Daoy (cell line): ENCODE measurements at regions not wholly inside any gene's neighbourhood (a gene's known extent, or its start where the extent isn't known, plus 50 kb on each side); places are given as distances from the start of the nearest gene placed in this dataset.
"Not testable (repeated sequence)": the region's sequence is repeated elsewhere in the genome, so short reads cannot be mapped to it uniquely, and the experiment has no call there.

ENCODE experiments used
- DNase-seq: peaks from one replicate; pipeline ENCODE4 v3.0.0-alpha.2; 2015; ENCODE audit warnings: low read depth

DNA sequence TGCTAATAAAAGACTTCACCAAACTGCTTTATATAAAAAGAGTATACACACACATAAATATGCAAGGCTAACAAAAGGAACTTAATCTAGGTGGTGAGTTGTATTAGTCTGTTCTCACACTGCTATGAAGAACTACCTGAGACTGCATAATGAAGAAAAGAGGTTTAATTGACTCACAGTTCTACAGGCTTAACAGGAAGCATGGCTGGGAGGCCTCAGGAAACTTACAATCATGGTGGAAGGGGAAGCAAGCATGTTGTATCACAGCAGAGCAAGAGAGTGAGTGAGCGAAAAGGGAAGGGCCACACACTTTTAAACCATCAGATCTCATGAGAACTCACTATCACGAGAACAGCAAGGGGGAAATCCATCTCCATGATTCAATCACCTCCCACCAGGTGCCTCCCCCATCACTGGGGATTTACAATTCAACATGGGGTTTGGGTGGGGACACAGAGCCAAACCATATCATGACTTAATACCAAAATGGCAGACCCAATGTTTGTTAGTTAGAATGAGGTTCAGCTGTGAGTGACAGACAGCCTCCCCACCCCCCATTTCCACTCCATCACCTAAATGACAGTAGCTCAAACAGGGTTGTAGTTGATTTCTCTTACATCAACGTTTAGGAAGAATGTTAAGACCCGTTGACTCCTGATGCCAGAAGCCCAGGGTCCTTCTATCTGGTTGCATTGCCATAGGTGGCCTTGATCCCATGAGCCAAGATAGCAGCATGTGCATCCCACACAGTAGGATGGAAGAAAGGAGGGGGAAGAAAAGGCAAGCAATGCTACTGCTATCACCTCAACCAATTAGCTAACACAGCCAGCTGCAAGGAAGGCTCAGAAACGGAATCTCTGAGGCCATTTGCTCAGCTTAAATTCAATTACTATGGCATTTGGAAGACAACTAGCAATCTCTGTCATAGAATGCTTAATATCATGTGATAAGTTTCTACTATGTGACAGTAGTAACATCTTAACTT, 77.0 kb downstream of the CCDC71L start:
- DNase-seq: no peak

DNA sequence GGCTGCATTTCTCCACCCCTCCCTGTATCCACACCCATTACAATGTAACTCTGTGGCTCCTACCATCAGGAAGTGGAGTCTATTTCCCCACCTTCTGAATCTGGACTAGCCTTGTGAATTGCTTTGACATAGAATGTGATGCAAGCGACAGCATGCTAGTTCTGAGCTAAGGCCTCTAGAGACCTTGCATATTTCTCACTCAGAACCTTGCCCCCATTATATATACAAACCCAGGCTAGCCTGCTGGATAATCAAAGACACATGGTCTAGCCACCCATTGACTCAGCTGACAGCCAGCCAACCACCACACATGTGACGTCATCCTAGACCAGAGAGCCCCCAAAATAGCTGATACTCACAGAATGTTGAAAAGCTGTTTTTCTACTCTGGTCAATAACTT, 77.9 kb downstream of the CCDC71L start:
- no peak for DNase-seq

- no peak for DNase-seq
Observed at GRCh38 chr7:106582365-106582764, 78.6 kb downstream of the CCDC71L start.

DNA sequence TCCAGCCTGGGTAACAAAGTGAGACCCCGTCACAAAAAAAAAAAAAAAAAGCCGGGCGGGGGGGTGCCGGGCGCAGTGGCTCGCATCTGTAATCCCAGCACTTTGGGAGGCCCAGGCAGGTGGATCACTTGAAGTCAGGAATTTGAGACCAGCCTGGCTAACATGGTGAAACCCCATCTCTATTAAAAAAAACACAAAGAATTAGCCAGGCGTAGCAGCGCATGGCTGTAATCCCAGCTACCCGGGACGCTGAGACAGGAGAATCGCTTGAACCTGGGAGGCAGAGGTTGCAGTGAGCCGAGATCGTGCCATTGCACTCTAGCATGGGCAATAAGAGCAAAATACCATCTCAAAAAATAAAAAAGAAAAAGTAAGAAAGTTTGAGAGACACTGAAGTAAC, 81.9 kb downstream of the CCDC71L start:
- DNase-seq: not testable (repeated sequence)

DNA sequence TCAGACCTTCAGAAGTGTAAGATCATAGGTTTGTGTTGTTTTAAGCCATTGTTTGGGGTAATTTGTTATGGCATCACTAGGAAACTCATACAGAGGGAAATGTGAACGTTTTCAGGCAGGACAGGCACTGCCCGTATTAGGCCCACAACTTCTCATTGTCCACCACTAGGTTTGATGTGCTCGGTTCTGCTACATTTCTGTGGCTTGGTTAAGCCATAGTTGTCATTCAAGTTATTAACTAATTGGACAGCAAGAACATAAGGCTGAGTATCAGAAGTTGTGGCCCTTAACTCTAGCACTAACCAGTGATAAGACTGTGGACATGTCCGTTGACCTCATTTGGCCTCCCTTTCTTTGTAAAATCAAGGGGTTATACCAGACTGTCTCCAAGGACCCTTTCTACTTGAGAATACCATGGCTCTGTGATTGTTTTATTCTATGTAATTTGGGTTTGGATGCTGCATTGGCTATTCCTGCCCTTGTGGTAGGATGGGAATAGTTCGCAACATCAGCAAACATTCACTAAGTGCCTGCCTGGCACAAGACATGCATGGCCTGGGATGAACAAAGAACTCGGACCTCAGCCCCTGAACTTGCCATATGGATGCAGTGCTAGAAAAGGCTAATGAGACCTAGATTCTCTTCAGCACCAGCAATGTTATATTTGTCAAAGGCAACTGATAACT, 85.7 kb downstream of the CCDC71L start:
- no peak for DNase-seq

GRCh38 chr7:106573738-106574137, 87.2 kb downstream of the CCDC71L start:
- no peak for DNase-seq

GRCh38 chr7:106573125-106573663, 87.8 kb downstream of the CCDC71L start:
- no peak for DNase-seq

DNA sequence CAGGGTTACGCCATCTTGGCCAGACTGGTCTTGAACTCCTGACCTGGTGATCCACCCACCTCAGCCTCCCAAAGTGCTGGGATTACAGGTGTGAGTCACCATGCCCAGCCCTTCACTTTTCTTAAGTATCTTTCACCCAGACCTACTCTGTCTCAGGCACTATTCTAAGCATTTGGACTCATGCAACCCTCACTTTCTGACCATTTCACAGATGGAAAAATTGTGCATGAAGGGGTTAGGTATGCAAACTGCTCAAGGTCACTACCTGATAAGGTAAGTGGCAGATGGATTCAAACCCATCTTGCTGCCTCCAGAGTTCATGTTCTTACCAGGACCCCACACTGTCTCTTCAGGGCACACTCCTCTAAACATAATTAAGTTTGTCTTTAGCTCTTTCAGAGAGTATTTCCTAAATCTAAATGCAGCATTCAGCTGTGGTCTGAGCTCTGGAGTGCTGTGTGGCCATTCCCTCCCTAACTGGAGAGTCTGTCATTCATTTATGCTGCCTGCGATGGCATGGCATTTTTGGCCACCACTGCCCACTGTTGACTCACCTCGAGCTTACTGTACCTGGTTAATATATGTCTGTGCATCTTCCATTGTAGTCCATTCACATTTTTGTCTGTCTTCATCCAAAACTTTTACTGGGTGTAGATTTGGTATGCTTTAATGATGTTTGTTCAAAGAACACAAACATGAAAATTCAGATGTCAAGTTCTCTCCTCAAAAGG, 88.4 kb downstream of the CCDC71L start:
- DNase-seq: no peak

DNA sequence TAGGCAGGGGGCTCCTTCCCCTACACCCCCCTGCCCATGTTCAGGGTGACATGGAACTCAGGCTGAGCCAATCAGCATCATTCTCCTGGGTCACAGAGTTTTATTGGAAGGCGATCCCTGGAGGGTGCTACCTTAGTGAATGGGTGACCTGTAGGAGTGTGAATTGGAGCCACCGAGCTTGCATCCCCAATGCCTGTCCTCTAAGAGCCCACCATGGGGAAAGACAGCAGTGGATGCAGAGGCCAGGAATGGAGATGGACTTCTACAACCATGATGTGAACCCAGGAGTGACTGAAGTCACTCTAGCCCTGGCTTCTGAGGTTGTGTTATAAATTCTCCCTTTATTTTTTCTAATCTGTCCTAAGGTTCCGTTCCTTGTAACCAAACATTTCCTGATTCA, 89.4 kb downstream of the CCDC71L start:
- no peak for DNase-seq

DNA sequence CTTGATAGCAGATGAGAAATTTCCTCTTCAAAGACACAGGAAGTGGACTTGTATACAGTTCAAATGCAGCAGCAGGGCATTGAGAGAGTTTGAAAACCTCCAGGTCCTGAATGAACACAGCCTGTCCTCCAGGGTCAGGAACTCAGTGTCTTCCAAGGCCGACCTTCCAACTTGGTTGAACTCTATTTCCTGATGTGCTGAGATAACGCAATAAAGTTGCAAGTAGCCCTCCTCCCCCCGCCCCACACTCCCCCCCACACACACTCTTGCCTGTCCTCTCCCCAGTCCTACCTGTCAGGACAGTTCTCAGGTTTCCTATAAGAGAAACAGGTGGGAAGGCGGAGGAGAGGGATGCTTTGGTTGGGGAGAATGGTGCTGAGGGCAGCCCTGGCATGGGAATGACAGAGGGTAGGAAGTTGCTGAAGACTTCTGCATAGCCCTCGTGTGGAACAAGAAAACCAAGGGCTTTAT, 90.0 kb downstream of the CCDC71L start:
- no peak for DNase-seq

DNA sequence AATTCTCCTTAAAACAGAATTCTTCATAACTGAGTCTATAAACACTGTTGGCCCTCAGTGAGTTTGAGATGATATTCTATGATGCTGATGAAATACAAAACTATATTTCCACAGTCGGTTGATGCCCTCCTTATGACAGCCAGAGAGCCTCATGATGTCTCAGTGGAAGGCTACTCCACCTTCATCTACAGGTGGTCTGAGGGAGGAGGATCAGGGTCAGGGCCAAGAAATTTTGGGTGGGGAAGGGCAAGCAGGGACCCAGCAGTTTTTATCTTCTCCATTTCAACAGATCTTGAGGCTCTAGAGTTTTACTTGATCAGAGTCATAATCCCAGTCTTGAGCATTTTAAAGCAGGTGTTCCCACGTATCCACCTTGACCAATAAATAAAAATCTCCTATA, 90.8 kb downstream of the CCDC71L start:
- no peak for DNase-seq

DNA sequence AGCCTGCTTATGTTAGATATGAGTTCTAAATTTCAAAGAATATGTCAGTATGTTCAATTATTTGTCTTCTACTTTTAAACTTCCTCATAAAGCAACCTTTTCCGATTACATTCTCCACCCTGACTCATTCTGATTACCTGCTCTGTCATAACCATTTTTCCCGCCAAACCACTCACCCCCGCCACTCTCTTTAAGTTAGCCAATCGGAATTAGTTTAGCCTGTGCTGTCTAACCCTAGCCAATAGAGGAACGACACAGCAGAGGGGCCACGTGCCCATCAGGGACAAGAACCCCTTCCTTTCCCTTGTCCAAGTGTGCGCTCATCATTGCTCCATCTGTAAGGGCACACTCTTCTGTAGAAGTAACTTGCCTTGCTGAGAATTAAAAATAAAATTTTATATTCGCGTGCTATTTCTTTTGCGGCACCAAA, 91.4 kb downstream of the CCDC71L start:
- no peak for DNase-seq

DNA sequence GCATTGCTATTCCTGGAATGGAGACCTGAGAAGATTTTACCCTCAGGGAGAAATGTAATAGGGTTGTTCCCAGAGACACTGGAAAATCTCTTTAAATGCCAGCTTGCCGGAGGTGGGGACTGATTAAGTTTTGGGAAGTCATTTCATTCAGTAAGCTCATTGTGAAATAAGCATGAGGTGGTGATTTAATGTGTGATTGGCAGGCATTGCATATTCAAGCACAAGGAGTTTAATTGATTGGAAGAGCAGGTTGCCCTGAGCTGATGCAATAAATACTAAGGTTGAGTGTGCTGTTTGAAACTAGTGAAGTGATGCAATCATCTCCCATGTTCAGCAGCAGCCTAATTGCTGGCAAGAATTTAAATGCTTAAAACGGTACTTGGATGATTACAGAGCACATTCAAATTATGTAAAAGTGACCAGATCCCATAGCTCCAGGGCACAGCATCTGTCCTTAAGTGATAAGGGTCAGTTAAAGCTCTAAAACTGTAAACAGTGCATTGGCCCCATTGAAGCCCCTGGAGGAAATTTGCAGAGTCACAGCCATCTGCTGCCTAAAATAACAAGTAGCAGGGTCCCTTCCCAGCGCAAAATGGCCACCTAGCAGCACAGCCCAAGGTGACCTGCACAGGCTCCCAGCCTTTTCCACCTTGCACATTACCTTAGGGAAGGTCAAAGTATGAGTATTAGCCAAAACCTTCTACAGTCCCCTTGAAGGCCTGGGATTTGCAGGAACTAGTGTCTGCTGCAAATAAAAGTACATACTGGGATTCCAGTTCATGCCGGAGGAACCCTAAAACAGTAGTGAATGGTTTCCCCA, 92.1 kb downstream of the CCDC71L start:
- peak; percentile 18 for DNase-seq

- no peak for DNase-seq
Observed at GRCh38 chr7:106568002-106568679, 92.8 kb downstream of the CCDC71L start.

DNA sequence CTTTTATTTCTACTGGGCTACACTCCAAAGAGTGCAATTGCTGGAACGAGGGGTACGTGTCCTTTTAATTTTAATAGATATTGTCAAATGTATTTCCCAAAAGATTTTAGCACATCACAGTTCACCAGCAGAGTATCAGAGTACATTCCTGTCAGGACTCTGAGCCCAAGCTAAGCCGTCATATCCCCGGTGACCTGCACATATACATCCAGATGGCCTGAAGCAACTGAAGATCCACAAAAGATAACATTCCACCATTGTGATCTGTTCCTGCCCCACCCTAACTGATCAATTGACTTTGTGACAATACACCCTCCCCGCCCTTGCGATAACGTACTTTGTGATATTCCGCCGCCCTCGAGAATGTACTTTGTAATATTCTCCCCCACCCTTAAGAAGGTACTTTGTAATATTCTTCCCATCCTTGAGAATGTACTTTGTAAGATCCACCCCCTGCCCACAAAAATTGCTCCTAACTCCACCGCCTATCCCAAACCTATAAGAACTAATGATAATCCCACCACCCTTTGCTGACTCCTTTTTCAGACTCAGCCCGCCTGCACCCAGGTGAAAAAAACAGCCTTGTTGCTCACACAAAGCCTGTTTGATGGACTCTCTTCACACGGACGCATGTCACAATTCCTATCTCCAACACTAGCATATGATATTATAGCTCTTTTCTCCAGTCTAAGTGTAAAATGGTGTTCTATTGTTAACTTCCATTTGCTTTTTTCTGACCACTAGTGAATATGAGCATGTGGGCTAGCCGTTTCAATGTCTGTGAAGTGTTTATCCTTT, 93.6 kb downstream of the CCDC71L start:
- not testable (repeated sequence) for DNase-seq

DNA sequence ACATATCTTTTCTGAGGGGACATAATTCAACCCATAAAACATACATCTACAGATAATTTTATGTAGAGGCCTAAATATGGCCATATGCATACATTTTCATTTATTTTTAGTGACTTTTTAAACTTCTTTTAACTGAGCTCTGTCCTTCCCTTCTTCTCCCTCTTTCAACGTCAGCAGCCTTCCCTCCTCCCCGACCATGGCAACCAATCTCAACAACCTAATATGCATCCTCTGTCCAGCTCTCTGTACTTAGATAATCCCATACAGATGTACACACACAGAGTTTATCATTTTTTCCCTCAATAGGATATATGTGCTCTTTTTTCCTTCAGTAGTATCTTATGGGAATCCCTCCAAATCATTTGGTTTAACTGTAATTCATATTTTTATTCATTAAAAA, 94.3 kb downstream of the CCDC71L start:
- no peak for DNase-seq

- DNase-seq: no peak
Observed at GRCh38 chr7:106566196-106566595, 94.8 kb downstream of the CCDC71L start.

GRCh38 chr7:106565428-106565827, 95.5 kb downstream of the CCDC71L start:
- no peak for DNase-seq

DNA sequence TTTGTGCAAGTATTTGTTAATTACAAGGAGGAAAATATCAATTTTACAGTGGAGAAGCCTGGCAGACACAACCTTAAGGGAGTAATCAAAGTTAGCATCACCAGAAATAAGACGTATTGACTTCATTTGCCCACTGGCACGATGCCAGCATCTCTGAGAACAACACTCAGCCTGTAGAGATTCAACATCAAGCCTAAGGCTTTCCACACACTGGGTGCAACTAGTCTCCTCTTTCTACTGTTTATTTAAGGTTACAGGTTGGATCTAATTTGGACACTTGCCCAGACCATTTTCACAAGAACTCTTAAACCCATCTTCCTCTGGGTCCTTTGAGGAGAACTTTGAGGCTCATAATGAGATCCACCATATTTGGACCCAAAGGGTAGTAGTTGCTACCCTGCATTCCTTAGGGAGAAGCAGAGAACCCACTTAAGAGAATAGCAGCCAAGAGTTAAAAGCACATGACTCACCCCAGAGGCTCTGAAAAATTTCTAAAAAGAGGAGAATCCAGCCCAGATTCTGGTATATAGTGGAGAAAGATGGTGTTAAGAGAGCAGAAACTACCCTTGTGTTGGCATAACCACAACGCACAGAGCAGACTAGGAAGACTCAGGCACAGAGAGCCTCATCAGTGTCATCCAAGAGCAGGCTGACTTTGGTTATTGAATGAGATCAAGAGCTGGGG, 97.3 kb downstream of the CCDC71L start:
- DNase-seq: no peak
